ENCODE measurements at regions not wholly inside any gene's neighbourhood (a gene's known extent, or its start where the extent isn't known, plus 50 kb on each side); places are given as distances from the start of the nearest gene placed in this dataset.

- H3K4me3 ChIP-seq (ENCODE audit: low read depth, low read length), result no peak overlapping the region
- TF ChIP-seq CTCF (IDR thresholded peaks at IDR 0.05; ENCODE audit: low read depth, low read length, missing control alignments), result no peak
- no peak for DNase-seq (ENCODE audit: low read depth)
- in situ Hi-C loops (cut with HindIII; ENCODE audit: low sequenced_read_pairs), result no loop called here
Measured at GRCh38 chr15:66832664-66833063, 130.6 kb downstream of the SMAD6 start.

- in situ Hi-C loops (cut with HindIII; ENCODE audit: low sequenced_read_pairs), result no loop called here
- TF ChIP-seq CTCF (IDR thresholded peaks at IDR 0.05; ENCODE audit: low read depth, low read length, missing control alignments), result no peak
- no peak overlapping the region for H3K4me3 ChIP-seq (ENCODE audit: low read depth, low read length)
- no peak for DNase-seq (ENCODE audit: low read depth)
Measured at GRCh38 chr15:66833371-66833770, 131.3 kb downstream of the SMAD6 start.

- no peak overlapping the region for H3K4me3 ChIP-seq (ENCODE audit: low read depth, low read length)
Measured at GRCh38 chr15:66833803-66834202, 131.8 kb downstream of the SMAD6 start.

GRCh38 chr15:66834881-66835878 is 133.1 kb downstream of the SMAD6 start:
- no peak for TF ChIP-seq CTCF (IDR thresholded peaks at IDR 0.05; ENCODE audit: low read depth, low read length, missing control alignments)
- in situ Hi-C loops (cut with HindIII; ENCODE audit: low sequenced_read_pairs), result no loop called here
- no peak overlapping the region for H3K4me3 ChIP-seq (ENCODE audit: low read depth, low read length)
- DNase-seq (ENCODE audit: low read depth), result no peak

More at GRCh38 chr15:66833803-66834202, 131.8 kb downstream of the SMAD6 start:
- no peak for TF ChIP-seq CTCF (IDR thresholded peaks at IDR 0.05; ENCODE audit: low read depth, low read length, missing control alignments)
- in situ Hi-C loops (cut with HindIII; ENCODE audit: low sequenced_read_pairs), result no loop called here
- DNase-seq (ENCODE audit: low read depth), result no peak

GRCh38 chr15:66836231-66837030 is 134.4 kb downstream of the SMAD6 start:
- TF ChIP-seq CTCF (IDR thresholded peaks at IDR 0.05; ENCODE audit: low read depth, low read length, missing control alignments), result no peak
- H3K4me3 ChIP-seq (ENCODE audit: low read depth, low read length), result no peak overlapping the region
- in situ Hi-C loops (cut with HindIII; ENCODE audit: low sequenced_read_pairs), result no loop called here
- DNase-seq (ENCODE audit: low read depth), result no peak

- no peak overlapping the region for H3K4me3 ChIP-seq (ENCODE audit: low read depth, low read length)
- TF ChIP-seq CTCF (IDR thresholded peaks at IDR 0.05; ENCODE audit: low read depth, low read length, missing control alignments), result no peak
- no peak for DNase-seq (ENCODE audit: low read depth)
- in situ Hi-C loops (cut with HindIII; ENCODE audit: low sequenced_read_pairs), result no loop called here
Measured at GRCh38 chr15:66838202-66838601, 136.2 kb downstream of the SMAD6 start.

Data from astrocyte of the cerebellum (primary cell).